Skeletal muscle satellite cell (primary cell): ENCODE measurements at regions not wholly inside any gene's neighbourhood (a gene's known extent, or its start where the extent isn't known, plus 50 kb on each side); places are given as distances from the start of the nearest gene placed in this dataset.
"Not testable (repeated sequence)": the region's sequence is repeated elsewhere in the genome, so short reads cannot be mapped to it uniquely, and the experiment has no call there.

ENCODE experiments used
- H3K27me3 ChIP-seq: 2 replicates; pipeline ENCODE4 v1.7.0; 2013; ENCODE audit warnings: low read length; ENCODE audit not compliant: control insufficient read depth, insufficient read depth
- H3K36me3 ChIP-seq: 2 replicates; pipeline ENCODE4 v1.7.0; 2013; ENCODE audit warnings: mild to moderate bottlenecking, control low read depth, low read length; ENCODE audit not compliant: insufficient read depth
- H3K4me1 ChIP-seq: 2 replicates; pipeline ENCODE4 v1.7.0; 2013; ENCODE audit warnings: low read length; ENCODE audit not compliant: control insufficient read depth, insufficient read depth
- H3K4me2 ChIP-seq: 2 replicates; pipeline ENCODE4 v1.7.0; 2013; ENCODE audit warnings: mild to moderate bottlenecking, low read length
- H3K4me3 ChIP-seq: 2 replicates; pipeline ENCODE4 v1.7.0; 2013; ENCODE audit warnings: low read length
- H3K9ac ChIP-seq: 2 replicates; pipeline ENCODE4 v1.7.0; 2013; ENCODE audit warnings: mild to moderate bottlenecking, low read depth, low read length, moderate library complexity
- H3K9me3 ChIP-seq: replicated peaks from 2 replicates; pipeline ENCODE4 v1.7.0; 2013; ENCODE audit warnings: mild to moderate bottlenecking, control low read depth, low read length

DNA sequence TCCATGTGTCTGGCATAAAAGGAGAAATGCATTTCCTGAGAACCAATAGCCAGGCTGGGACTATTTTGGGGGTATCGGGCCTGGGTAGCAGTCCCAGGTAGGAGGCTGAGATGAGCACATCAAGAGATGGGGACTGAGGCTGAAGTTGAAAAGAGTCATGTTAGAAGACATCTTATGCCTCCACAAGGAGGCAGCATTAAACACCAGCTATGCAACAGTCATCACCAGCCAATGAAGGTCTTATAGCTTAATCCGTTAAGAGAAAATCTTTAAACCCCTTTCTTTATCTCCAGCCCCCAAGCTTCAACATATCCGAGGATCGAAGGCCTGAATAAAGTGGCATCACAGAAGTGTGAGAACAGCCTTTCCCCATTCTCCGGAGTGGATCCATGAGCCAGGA is 640.7 kb upstream of the PTBP2 start:
- H3K27me3 ChIP-seq = no peaks in the 10 kb centered on the region
- H3K4me3 ChIP-seq = no peak overlapping the region
- H3K4me2 ChIP-seq = no peak overlapping the region
- H3K9me3 ChIP-seq = no peaks in the 10 kb centered on the region
- no peak overlapping the region for H3K9ac ChIP-seq
- no peaks in the 10 kb centered on the region for H3K4me1 ChIP-seq
- H3K36me3 ChIP-seq = no peaks in the 10 kb centered on the region

DNA sequence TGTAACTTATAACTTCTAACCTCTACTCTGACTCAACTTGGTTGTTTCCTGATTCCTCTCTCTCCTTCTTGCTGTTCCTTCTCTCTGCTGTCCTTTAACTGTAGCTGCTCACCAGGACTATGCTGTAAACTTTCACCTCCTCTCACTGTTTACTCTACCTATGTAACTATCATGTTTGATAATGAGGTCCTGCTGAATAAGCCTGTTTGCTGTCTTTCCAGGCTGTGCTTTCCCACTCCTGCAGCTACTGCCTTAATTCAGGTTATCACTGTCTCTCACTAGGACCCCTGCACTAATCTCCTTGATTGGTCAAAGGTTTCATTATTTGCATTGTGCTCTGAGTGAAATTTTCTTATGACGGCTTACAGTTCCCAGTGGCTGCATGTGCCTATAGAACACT is 633.9 kb upstream of the PTBP2 start:
- Histone ChIP-seq H3K4me2 (no peak overlapping the region), H3K36me3 (no peaks in the 10 kb centered on the region), H3K27me3 (no peaks in the 10 kb centered on the region), H3K4me1 (no peaks in the 10 kb centered on the region), H3K9me3 (no peaks in the 10 kb centered on the region), H3K9ac (no peak overlapping the region), H3K4me3 (no peak overlapping the region)

DNA sequence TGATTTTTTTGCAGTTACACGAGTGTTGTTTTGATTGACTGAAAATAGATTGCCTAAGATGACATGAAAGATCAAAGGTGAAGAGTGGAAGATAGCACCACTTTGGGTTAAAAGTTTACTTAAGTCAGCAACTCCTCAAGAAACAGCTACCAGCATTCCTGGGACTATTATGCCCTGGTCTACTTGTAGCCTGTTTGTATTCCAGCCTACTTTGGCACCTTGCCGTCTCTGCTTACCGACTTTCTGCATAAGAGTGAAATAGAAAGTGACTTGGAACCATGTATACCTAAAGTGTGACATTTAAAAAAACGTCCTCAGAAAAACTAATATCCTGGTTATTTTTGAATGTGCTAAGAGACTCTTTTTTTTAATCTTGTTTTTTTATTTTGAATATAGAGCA is 631.5 kb upstream of the PTBP2 start:
- H3K9ac ChIP-seq = no peak overlapping the region
- H3K9me3 ChIP-seq = no peaks in the 10 kb centered on the region
- no peaks in the 10 kb centered on the region for H3K4me1 ChIP-seq
- H3K27me3 ChIP-seq = no peaks in the 10 kb centered on the region
- H3K4me3 ChIP-seq = no peak overlapping the region
- H3K4me2 ChIP-seq = no peak overlapping the region
- H3K36me3 ChIP-seq = no peaks in the 10 kb centered on the region

DNA sequence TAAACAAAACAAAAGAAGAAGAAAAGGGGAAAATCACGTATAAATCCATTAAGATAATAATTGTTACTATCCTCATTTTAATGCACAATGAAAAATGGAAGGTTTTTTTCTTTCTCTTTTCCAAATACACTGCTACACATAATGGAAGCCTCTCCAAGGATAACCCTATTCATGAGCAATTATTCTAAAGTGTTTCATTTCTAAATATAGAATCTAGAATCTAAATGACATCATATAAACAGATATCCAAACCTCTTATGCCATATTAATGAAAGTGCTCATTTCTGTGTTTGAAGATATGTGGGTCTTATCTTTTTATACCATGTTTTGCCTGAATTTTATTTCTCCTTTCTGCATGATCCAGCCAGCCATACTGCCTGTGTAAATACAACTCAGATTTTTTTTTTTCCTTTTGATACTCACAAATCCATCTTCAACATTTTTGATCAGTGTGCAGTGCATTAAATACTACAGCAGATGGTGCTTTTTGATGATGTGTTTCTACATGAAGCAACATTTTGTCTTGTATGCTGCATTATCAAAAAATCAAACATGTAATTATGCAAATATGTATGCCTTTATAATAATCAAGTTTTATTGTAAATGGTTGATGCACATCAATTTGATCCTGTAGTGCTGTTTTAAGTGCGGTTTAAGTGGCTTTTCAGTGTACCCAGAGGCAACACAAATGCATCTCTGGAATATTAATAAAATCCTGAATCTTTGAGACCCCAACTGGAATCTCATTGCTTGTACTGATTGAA is 625.6 kb upstream of the PTBP2 start:
- H3K9ac ChIP-seq = no peak overlapping the region
- no peaks in the 10 kb centered on the region for H3K36me3 ChIP-seq
- H3K9me3 ChIP-seq = no peaks in the 10 kb centered on the region
- no peaks in the 10 kb centered on the region for H3K27me3 ChIP-seq
- H3K4me3 ChIP-seq = no peak overlapping the region
- H3K4me2 ChIP-seq = no peak overlapping the region
- H3K4me1 ChIP-seq = no peaks in the 10 kb centered on the region

DNA sequence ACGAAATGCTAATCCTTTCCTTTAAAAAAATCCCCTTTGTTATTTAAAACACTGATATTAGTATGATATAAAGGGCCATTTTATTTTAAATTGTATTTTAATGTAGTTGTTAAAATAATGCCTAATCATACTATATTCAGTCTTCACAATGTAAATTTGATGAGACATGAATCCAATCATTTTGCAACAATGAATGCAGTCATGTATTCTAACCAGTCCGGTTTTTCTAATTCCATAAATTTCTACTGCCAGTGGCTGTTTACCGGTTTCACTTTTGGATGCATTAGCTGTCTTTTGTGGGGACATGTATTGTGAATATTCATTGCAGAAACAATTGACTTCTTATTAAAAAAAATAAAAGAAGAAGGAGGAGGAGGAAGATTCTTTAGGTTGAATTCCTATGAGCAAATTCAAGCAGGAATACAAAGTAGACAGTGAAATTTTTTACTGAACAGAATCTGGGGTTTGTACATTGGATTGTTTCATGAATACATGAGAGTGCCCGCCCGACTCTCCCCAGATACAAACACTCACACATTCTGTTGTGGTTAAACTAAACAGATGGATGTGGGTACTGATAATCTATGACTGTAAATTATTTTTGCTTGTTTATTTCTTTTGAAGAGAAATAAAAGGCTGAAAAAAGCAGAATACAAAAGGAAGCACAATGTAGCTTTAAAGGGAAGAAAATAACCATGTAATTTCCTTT is 624.8 kb upstream of the PTBP2 start:
- Histone ChIP-seq H3K4me3 (no peak overlapping the region), H3K4me2 (no peak overlapping the region), H3K36me3 (no peaks in the 10 kb centered on the region), H3K4me1 (no peaks in the 10 kb centered on the region), H3K9me3 (no peaks in the 10 kb centered on the region), H3K27me3 (no peaks in the 10 kb centered on the region), H3K9ac (no peak overlapping the region)

- Histone ChIP-seq H3K4me1 (no peaks in the 10 kb centered on the region), H3K9ac (no peak overlapping the region), H3K36me3 (no peaks in the 10 kb centered on the region), H3K4me2 (no peak overlapping the region), H3K9me3 (no peaks in the 10 kb centered on the region), H3K4me3 (no peak overlapping the region), H3K27me3 (no peaks in the 10 kb centered on the region)
These were observed 617.1 kb upstream of the PTBP2 start for GRCh38 chr1:96104506-96104905.

DNA sequence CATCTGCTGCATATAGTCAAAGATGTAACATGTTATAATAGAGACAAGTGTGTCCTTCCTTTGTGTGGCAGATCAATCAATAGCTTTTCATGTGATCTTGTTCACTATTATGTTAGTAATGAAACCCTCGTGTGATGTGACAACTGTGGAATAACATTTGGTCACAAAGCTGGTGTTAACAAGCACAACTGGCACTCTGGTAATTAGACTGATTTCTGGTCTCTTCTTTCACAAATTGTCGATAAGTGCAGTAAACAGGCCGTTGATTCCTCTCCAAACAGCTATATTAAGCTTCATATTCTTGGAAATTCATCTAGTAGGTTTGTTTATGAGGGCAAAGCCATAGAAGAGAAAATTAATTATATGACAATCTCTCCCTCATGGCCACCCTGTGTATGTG is 616.7 kb upstream of the PTBP2 start:
- Histone ChIP-seq H3K9ac (no peak overlapping the region), H3K4me2 (no peak overlapping the region), H3K9me3 (no peaks in the 10 kb centered on the region), H3K36me3 (no peaks in the 10 kb centered on the region), H3K4me1 (no peaks in the 10 kb centered on the region), H3K4me3 (no peak overlapping the region), H3K27me3 (no peaks in the 10 kb centered on the region)

GRCh38 chr1:96116731-96117130 is 604.9 kb upstream of the PTBP2 start:
- Histone ChIP-seq H3K9ac (no peak overlapping the region), H3K4me2 (no peak overlapping the region), H3K36me3 (no peaks in the 10 kb centered on the region), H3K4me1 (no peaks in the 10 kb centered on the region), H3K9me3 (no peaks in the 10 kb centered on the region), H3K27me3 (no peaks in the 10 kb centered on the region), H3K4me3 (no peak overlapping the region)

DNA sequence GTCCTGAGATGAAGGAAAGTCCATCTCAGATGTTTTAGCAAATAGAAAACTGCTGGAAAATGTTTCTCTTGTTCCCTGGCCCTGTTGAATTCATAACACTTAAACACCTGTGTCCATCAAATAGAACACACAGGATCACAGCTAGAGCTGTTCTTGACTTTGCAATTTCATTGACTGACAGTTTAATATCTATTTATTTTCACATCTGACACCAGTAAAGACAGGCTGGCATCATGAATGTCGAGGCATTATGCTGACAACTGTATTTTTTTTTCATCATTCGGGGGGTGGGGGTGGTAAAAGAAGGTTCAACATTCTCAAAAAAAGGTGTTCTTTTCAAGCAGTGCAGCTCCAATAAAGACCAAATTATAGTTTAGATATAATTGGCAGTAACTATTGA is 591.2 kb upstream of the PTBP2 start:
- Histone ChIP-seq H3K4me3 (no peak overlapping the region), H3K4me1 (no peaks in the 10 kb centered on the region), H3K4me2 (no peak overlapping the region), H3K9me3 (no peaks in the 10 kb centered on the region), H3K27me3 (no peaks in the 10 kb centered on the region), H3K36me3 (no peaks in the 10 kb centered on the region), H3K9ac (no peak overlapping the region)

GRCh38 chr1:96144636-96145035 is 576.9 kb upstream of the PTBP2 start:
- Histone ChIP-seq H3K9me3 (no peaks in the 10 kb centered on the region), H3K9ac (no peak overlapping the region), H3K4me1 (no peaks in the 10 kb centered on the region), H3K4me3 (no peak overlapping the region), H3K4me2 (no peak overlapping the region), H3K36me3 (no peaks in the 10 kb centered on the region), H3K27me3 (no peaks in the 10 kb centered on the region)

- Histone ChIP-seq H3K9ac (no peak overlapping the region), H3K36me3 (no peaks in the 10 kb centered on the region), H3K9me3 (no peaks in the 10 kb centered on the region), H3K4me3 (no peak overlapping the region), H3K27me3 (no peaks in the 10 kb centered on the region), H3K4me1 (no peaks in the 10 kb centered on the region), H3K4me2 (no peak overlapping the region)
These were observed 576.1 kb upstream of the PTBP2 start for GRCh38 chr1:96145492-96145891.

DNA sequence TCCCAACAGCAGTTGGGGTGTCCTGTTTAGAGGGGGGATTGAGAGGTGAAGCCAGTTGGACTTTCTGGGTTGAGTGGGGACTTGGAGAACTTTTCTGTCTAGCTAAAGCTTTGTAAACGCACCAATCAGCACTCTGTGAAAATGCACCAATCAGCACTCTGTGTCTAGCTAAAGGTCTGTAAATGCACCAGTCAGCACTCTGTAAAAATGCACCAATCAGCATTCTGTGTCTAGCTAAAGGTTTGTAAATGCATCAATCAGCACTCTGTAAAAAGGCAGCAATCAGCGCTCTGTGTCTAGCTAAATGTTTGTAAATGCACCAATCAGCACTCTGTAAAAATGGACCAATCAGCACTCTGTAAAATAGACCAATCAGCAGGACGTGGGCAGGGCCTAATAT is 568.6 kb upstream of the PTBP2 start:
- not testable (repeated sequence) for H3K4me1 ChIP-seq, H3K9me3 ChIP-seq, H3K36me3 ChIP-seq, H3K27me3 ChIP-seq, H3K9ac ChIP-seq, H3K4me3 ChIP-seq, H3K4me2 ChIP-seq
